IPS-18a (cell line): ENCODE measurements at regions not wholly inside any gene's neighbourhood (a gene's known extent, or its start where the extent isn't known, plus 50 kb on each side); places are given as distances from the start of the nearest gene placed in this dataset.
"Not testable (repeated sequence)": the region's sequence is repeated elsewhere in the genome, so short reads cannot be mapped to it uniquely, and the experiment has no call there.

Experiments used
- H3K27ac ChIP-seq: one replicate; pipeline ENCODE4 v1.5.1; 2013; ENCODE audit warnings: low read length
- H3K27me3 ChIP-seq: one replicate; pipeline ENCODE4 v1.6.1; 2013; ENCODE audit warnings: mild to moderate bottlenecking, low read length; ENCODE audit not compliant: control insufficient read depth, insufficient read depth
- H3K36me3 ChIP-seq: one replicate; pipeline ENCODE4 v1.6.1; 2013; ENCODE audit warnings: low read depth, low read length; ENCODE audit not compliant: control insufficient read depth
- H3K4me1 ChIP-seq: one replicate; pipeline ENCODE4 v1.6.1; 2013; ENCODE audit warnings: low read depth, low read length; ENCODE audit not compliant: control insufficient read depth
- H3K4me3 ChIP-seq: one replicate; pipeline ENCODE4 v1.5.1; 2013; ENCODE audit warnings: low read length
- H3K9ac ChIP-seq: one replicate; pipeline ENCODE4 v1.6.1; 2013; ENCODE audit warnings: mild to moderate bottlenecking, low read length, moderate library complexity
- H3K9me3 ChIP-seq: one replicate; pipeline ENCODE4 v1.6.1; 2013; ENCODE audit warnings: low read depth, low read length; ENCODE audit not compliant: control insufficient read depth

- not testable (repeated sequence) for H3K4me3 ChIP-seq, H3K36me3 ChIP-seq, H3K4me1 ChIP-seq, H3K27ac ChIP-seq, H3K9me3 ChIP-seq, H3K27me3 ChIP-seq, H3K9ac ChIP-seq
Observed at GRCh38 chr10:44249933-44250332, 135.0 kb downstream of the CXCL12 start.

- no peak overlapping the region for H3K27ac ChIP-seq
- H3K36me3 ChIP-seq, result no peaks in the 10 kb centered on the region
- H3K9me3 ChIP-seq, result peaks cover 4% of the 10 kb centered on the region
- peaks cover 5% of the 10 kb centered on the region for H3K4me1 ChIP-seq
- no peaks in the 10 kb centered on the region for H3K27me3 ChIP-seq
- no peak overlapping the region for H3K4me3 ChIP-seq
- no peak overlapping the region for H3K9ac ChIP-seq
Observed at GRCh38 chr10:44249490-44249889, 135.4 kb downstream of the CXCL12 start.

GRCh38 chr10:44246700-44247099, 138.2 kb downstream of the CXCL12 start:
- H3K27me3 ChIP-seq, H3K9me3 ChIP-seq, H3K36me3 ChIP-seq, H3K9ac ChIP-seq, H3K27ac ChIP-seq, H3K4me3 ChIP-seq: not testable (repeated sequence)
- H3K4me1 ChIP-seq, result peaks cover 11% of the 10 kb centered on the region

GRCh38 chr10:44246287-44246686, 138.6 kb downstream of the CXCL12 start:
- H3K27me3 ChIP-seq, H3K9me3 ChIP-seq, H3K9ac ChIP-seq, H3K36me3 ChIP-seq, H3K27ac ChIP-seq, H3K4me3 ChIP-seq: not testable (repeated sequence)
- peaks cover 11% of the 10 kb centered on the region for H3K4me1 ChIP-seq

DNA sequence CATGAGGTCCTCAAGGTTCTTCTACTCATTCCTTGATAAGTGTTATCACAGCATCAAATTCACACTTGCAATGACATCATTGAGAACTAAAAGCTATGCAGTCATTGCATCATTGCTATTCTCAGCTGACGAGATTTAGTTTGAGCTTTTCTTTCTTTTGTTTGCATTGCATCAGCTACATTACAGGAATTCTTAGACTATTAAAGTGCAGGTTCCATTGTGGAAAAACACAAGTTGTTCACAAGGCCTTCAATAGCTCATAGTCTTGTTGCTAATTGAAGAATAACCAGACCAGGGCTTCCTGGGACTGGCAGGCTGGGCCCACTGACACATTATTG, 139.3 kb downstream of the CXCL12 start:
- H3K27me3 ChIP-seq, result no peaks in the 10 kb centered on the region
- H3K9me3 ChIP-seq, result peaks cover 4% of the 10 kb centered on the region
- no peaks in the 10 kb centered on the region for H3K36me3 ChIP-seq
- H3K4me3 ChIP-seq, result no peak overlapping the region
- H3K4me1 ChIP-seq, result peaks cover 11% of the 10 kb centered on the region
- H3K27ac ChIP-seq, result no peak overlapping the region
- no peak overlapping the region for H3K9ac ChIP-seq

- Histone ChIP-seq H3K4me3 (no peak overlapping the region), H3K27ac (no peak overlapping the region)
Observed at GRCh38 chr10:44244745-44245600, 139.9 kb downstream of the CXCL12 start.

GRCh38 chr10:44243851-44244510, 140.9 kb downstream of the CXCL12 start:
- no peaks in the 10 kb centered on the region for H3K27me3 ChIP-seq
- no peaks in the 10 kb centered on the region for H3K36me3 ChIP-seq
- peaks cover 6% of the 10 kb centered on the region for H3K4me1 ChIP-seq
- H3K27ac ChIP-seq, result no peak overlapping the region
- no peak overlapping the region for H3K9ac ChIP-seq
- no peak overlapping the region for H3K4me3 ChIP-seq
- peaks cover 4% of the 10 kb centered on the region for H3K9me3 ChIP-seq

More at GRCh38 chr10:44244745-44245600, 139.9 kb downstream of the CXCL12 start:
- no peaks in the 10 kb centered on the region for H3K27me3 ChIP-seq
- peaks cover 11% of the 10 kb centered on the region for H3K4me1 ChIP-seq
- H3K9me3 ChIP-seq, result peaks cover 4% of the 10 kb centered on the region
- H3K36me3 ChIP-seq, result no peaks in the 10 kb centered on the region
- H3K9ac ChIP-seq, result no peak overlapping the region

- H3K9ac ChIP-seq, result no peak overlapping the region
Observed at GRCh38 chr10:44242826-44243225, 142.1 kb downstream of the CXCL12 start.

DNA sequence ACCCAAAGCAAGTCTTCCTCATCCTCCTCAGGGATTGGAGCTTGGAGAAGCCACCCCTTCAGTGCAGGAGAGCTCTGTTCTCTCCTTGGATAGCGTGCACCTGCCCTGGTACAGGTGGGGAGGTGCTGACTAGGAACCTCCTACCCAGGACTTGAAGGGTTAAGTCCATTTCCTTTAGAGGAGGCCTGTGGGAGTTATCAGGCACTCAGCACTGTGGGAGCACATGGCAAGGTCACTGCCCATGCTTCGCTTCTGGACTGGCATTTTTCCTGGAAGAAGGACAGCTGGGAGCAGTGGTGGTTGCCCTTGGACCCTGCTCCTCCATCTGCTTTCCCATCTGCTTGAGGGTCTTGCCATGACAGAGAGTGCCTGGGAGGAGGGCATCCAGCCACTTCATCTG, 142.8 kb downstream of the CXCL12 start:
- Histone ChIP-seq H3K36me3 (no peaks in the 10 kb centered on the region), H3K9ac (no peak overlapping the region), H3K9me3 (peaks cover 4% of the 10 kb centered on the region), H3K27ac (no peak overlapping the region), H3K4me3 (no peak overlapping the region), H3K4me1 (peaks cover 6% of the 10 kb centered on the region), H3K27me3 (no peaks in the 10 kb centered on the region)

More at GRCh38 chr10:44242826-44243225, 142.1 kb downstream of the CXCL12 start:
- H3K27me3 ChIP-seq, result no peaks in the 10 kb centered on the region
- H3K4me3 ChIP-seq, result no peak overlapping the region
- H3K9me3 ChIP-seq, result peaks cover 4% of the 10 kb centered on the region
- H3K4me1 ChIP-seq, result peaks cover 6% of the 10 kb centered on the region
- no peaks in the 10 kb centered on the region for H3K36me3 ChIP-seq
- no peak overlapping the region for H3K27ac ChIP-seq

DNA sequence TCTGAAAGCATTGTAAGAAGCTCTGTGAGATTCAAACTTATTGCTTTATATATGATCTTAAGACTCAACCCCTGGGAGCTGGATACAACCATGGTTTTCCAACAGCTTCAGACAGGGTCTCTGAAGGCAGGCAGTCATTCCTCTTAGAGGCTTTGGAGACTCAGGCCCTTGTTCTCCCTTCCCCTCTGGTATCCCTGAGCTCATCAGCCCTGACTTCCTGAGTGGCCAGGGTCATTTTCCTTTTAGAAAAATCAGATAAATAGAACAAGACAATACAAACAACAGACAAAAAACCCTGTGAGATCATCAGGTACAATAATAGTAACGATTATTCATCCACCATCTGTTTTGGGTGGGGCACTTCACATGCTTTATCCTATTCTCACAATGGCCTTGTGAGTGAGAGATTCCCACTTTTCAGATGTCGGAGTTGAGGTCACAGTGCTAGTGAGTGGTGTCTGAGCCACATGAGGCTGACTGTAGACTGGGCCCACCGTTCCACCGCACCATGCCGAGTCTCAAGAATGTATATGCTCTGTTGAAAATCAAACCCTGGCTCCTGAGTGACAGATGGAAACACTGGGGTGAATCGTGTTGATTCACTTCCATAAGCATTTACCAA, 144.2 kb downstream of the CXCL12 start:
- Histone ChIP-seq H3K4me1 (peaks cover 6% of the 10 kb centered on the region), H3K36me3 (no peaks in the 10 kb centered on the region), H3K27ac (no peak overlapping the region)

GRCh38 chr10:44238212-44238611, 146.7 kb downstream of the CXCL12 start:
- Histone ChIP-seq H3K9ac (no peak overlapping the region), H3K27me3 (no peaks in the 10 kb centered on the region), H3K36me3 (no peaks in the 10 kb centered on the region), H3K9me3 (no peaks in the 10 kb centered on the region), H3K27ac (no peak overlapping the region), H3K4me1 (peaks cover 11% of the 10 kb centered on the region), H3K4me3 (no peak overlapping the region)

More for the DNA sequence above, 144.2 kb downstream of the CXCL12 start:
- no peak overlapping the region for H3K4me3 ChIP-seq
- H3K9me3 ChIP-seq, result no peaks in the 10 kb centered on the region
- H3K9ac ChIP-seq, result no peak overlapping the region
- no peaks in the 10 kb centered on the region for H3K27me3 ChIP-seq
